GM19324 (cell line): ENCODE measurements at regions not wholly inside any gene's neighbourhood (a gene's known extent, or its start where the extent isn't known, plus 50 kb on each side); places are given as distances from the start of the nearest gene placed in this dataset.

Source experiments
- ATAC-seq: cut with Tn5 transposase; IDR thresholded peaks from one replicate; pipeline ENCODE4 v1.9.1; 2021; ENCODE audit warnings: mild to moderate bottlenecking, moderate library complexity; ENCODE audit not compliant: unreplicated experiment, low FRiP score

DNA sequence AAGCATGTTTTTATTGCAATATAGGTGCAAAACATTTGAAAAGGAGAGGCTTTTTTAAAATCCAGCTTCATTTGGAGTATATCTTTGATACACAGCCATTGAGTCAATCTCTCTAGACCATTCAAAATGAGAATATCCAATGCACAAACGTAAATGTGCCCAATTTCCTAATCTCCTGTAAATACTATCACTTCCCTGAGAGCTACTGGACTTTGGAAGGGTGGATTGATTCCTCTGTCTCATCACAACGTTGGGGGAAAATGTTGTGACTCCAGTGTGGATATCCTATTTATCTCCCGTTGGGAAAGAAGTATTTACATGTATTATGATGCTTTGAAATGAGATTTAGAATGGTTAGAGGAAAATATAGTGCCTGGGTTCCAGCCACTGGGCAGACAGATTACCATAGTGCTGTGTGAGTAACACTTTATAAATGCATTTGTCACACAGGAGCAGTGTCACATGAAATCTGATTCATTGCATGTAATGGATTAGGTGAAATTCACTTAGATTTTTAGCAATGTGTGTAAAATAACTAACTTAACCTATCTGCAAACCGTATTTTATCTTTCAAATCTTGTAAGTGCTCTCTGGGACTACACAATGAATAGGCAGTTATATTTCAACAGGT lies 64.4 kb upstream of the VCX3A start:
- no peak for ATAC-seq
